HG03457 (cell line): ENCODE measurements at regions not wholly inside any gene's neighbourhood (a gene's known extent, or its start where the extent isn't known, plus 50 kb on each side); places are given as distances from the start of the nearest gene placed in this dataset.
A peak's percentile ranks its signal among the peaks of the same experiment; 100 is the strongest.

Experiments
- ATAC-seq: cut with Tn5 transposase; IDR thresholded peaks from one replicate; pipeline ENCODE4 v1.9.1; 2021; ENCODE audit warnings: moderate number of reproducible peaks; ENCODE audit not compliant: unreplicated experiment

- ATAC-seq, result no peak
Observed at GRCh38 chr13:97057176-97057575, 62.9 kb upstream of the OXGR1 start.

GRCh38 chr13:97058391-97058790 is 64.1 kb upstream of the OXGR1 start:
- no peak for ATAC-seq

GRCh38 chr13:97058926-97059325 is 64.7 kb upstream of the OXGR1 start:
- no peak for ATAC-seq

- ATAC-seq, result no peak
Observed at GRCh38 chr13:97067017-97067895, 73.0 kb upstream of the OXGR1 start.

DNA sequence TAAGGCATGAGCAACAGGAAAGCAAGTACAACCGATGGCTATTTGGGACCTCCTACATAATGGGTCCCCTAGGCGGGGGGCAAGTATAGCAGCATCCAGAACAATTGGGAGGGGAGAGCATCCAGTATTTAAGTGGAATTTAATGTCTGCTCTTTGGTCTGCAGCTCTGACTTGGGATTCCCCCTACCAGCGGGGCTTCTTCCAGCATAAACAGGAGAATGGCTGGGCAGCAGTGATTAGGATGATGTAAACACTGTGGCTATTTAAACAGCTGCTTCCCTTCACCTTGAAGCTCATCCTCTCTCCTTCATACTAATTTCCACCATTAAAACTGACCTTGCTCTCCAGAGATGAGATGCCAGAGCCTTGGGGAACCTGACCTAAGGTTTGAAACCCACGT is 73.9 kb upstream of the OXGR1 start:
- ATAC-seq, result no peak

DNA sequence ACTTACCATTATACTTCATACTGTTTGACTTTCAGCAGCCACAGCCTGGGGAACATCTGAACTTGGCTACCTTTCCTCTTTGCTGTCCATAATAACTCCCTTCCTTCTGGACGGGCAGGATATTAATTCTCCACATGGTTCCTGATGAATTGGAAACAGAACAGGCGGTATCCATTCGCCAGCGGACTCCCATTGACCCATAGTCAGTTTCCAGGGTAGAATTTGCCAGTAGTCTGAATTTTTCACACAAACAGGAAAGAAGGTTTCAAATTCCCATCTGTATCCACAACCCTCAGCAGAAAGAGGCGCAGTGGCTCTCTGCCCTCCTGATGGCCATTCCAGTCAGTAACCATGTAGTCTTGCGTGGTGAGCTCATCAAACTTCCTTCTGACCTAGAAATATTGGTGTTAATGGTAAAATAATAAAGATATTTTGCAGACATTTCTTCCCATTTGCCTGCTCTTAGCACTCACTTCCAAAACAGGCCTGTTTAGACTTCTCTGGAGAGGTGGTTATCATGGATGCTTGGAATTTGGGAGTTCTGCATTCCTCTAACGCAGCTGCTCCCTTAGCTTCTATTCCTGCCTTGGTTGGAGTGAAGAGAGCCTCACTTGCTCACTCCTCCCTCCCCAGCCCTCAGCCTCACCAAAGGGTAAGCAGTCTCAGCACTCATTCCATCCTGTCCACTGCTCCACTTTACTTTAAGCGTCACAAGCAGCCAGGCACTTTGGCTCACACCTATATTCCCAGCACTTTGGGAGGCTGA is 75.0 kb upstream of the OXGR1 start:
- ATAC-seq, result no peak

DNA sequence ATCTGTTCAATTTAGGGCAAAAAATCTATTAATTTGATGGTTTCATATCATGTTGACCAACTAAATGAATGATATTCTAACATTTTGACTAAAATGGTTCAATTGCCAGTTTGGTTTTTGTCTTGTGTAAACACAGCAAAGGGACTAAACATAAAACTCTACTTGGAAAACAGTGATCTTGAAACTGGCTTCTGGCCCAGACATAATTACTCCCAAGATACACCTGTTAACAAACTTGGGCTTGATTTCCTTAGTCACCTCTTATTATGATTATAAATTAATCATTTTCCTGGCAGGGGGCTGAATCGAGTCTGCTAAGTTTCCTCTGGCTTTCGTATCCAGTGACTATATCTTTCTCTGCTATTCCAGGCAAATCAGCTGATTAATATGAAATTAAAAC is 78.0 kb upstream of the OXGR1 start:
- no peak for ATAC-seq

GRCh38 chr13:97074618-97075017 is 80.3 kb upstream of the OXGR1 start:
- ATAC-seq, result no peak

GRCh38 chr13:97076898-97077297 is 82.6 kb upstream of the OXGR1 start:
- no peak for ATAC-seq

DNA sequence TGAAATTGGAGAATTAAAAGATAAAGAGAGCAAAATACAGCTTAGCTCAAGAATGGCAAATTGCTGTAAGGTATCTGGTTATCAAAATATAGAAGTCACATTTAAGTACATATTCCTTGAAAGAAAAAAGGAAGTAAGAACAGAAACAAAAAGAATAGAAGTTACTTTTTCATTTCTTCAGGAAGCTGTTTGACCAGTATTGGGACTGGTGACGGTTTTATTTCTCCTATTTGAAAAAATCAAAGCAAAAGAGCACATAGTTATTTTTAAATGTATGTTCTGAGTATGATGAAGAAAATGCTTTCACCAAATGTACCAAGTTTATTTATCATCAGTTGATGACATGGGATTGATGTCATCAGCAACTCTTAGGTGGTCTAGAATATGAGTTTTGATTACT is 83.1 kb upstream of the OXGR1 start:
- no peak for ATAC-seq

- no peak for ATAC-seq
Observed at GRCh38 chr13:97079726-97080125, 85.5 kb upstream of the OXGR1 start.

GRCh38 chr13:97082461-97083207 is 88.4 kb upstream of the OXGR1 start:
- ATAC-seq, result no peak

GRCh38 chr13:97091196-97091595 is 96.9 kb upstream of the OXGR1 start:
- no peak for ATAC-seq

DNA sequence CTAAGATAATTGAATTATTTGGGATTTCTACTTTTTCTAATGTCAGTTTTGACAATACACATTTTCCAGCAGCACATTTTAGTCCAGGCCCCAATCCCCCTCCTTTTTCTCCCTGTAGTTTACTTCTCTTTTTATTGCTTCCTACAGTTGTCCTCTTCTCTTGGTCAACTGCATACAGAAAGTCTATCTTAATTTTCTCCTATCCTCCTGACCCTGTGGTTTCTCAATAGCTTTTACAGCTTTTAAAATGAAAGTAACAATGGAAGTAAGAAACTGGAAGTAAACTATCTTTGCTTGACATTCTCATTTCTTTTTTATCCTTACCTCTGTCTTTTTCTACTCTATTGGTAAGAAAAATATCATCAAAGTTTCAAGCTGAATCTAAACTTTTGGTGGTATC is 106.5 kb upstream of the OXGR1 start:
- no peak for ATAC-seq

- ATAC-seq, result no peak
Observed at GRCh38 chr13:97101912-97102708, 107.8 kb upstream of the OXGR1 start.

DNA sequence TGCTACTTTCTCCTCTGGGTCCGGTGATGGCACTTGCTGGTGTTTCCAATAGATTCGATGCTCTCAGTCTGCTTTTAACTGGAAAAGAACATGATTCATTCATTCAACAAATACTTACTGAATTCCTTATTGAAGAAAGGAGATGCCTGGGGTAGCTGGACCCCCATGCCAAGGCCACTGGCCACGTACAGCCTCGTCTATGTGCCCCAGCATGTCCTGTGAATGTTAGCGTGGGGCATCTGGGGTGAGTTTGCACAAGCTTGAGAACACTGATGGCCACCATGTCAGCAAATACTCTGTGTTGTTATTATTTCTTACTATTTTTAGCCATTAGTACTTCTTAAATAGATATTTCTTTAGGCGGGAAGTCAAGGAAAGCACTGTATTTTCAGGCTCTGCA is 112.0 kb upstream of the OXGR1 start:
- no peak for ATAC-seq

DNA sequence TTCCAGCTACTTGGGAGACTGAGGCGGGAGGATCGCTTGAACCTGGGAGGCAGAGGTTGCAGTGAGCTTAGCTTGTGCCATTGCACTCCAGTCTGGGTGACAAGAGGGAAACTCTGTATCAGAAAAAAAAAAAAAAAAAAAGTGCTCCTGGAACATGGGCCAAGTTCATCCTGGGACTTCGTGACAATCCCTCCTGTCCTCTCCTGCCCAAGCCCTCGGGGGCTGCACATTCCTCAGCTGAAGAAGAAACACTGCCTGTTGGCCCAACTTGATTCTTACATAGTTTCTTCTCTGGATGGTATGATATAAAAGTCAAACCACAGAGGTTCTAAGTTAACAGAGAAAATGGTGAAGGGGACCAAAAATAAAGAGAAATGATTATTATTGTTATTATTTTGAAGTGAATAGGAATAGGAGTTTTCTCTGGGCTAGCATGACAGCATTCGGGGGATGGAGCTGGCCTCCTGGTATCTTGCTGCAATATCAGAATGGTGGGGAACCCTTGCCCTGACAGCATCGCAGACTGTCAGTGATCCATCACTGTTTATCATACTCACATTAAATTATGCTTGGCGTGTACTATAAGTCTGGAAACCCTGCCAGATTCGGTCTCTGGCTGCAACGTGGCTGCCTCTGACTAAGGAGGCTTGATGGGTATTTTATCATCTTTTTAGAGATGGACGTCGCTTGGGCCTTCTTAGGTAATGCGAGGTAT is 113.7 kb upstream of the OXGR1 start:
- ATAC-seq, result no peak

DNA sequence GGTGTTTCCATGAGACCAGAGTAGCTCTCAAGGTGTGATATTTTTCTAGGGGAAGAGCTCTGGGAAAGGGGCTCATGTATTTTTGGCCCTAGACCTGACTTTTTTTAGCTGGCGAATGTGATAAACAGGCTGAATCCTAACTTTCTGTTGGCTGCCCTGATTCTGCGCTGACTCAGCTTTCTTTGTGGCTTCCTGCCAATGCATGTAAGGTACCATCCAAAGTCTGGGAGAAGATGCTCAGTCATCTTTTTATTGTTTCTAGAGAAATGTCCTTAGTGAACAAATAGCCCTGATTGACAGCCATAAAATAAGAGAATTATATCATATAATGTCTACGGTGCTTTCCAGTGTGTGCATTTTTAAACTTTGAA is 113.6 kb upstream of the MBNL2 start:
- no peak for ATAC-seq

GRCh38 chr13:97109256-97109655 is 112.9 kb upstream of the MBNL2 start:
- no peak for ATAC-seq

DNA sequence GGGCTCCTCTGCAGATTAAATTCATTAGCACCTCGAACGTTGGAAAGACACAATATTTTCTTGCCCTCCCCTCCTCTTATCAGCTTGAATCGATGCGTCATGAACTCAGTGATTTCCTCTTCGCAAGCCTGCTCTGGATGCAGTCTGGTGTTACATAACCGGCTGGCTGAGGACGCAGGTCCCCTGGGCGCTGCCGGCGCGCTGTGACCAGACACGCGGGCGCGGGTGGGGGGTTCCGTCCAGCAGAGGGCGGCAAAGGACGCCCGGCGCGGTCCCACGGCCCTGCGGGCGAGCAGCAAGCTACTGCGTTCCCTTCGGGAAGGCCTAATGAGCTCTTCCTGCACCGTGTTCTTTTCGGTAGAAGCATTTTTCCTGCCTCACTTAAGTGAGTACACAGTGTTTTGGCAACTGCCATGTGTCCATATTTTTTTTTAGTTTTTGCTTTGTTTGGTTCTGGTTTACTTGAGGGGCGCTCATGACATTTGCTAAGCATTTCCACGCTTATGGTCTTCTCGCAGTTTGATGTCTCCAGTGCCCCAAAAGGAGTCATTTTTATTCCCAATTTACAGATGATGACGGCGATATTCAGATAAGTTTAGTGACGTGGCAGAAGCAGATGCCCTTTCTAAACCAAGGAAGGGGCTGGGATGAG is 112.2 kb upstream of the MBNL2 start:
- ATAC-seq, result peak; percentile 94
